ENCODE measurements at regions not wholly inside any gene's neighbourhood (a gene's known extent, or its start where the extent isn't known, plus 50 kb on each side); places are given as distances from the start of the nearest gene placed in this dataset.

- H3F3A ChIP-seq (ENCODE audit: control insufficient read depth, insufficient read depth), result no peaks in the 10 kb centered on the region
- H3K9me3 ChIP-seq (ENCODE audit: control insufficient read depth, insufficient read depth, low read length), result no peaks in the 10 kb centered on the region
- no peaks in the 10 kb centered on the region for H3K9me2 ChIP-seq (replicated peaks; ENCODE audit: control insufficient read depth, low read length)
Measured at GRCh38 chr9:87059772-87060171, 112.5 kb upstream of the GAS1 start.

GRCh38 chr9:87062746-87063145, 115.4 kb upstream of the GAS1 start:
- no peaks in the 10 kb centered on the region for H3K9me2 ChIP-seq (replicated peaks; ENCODE audit: control insufficient read depth, low read length)
- no peaks in the 10 kb centered on the region for H3K4me1 ChIP-seq (ENCODE audit: control insufficient read depth, low read length)
- H3F3A ChIP-seq (ENCODE audit: control insufficient read depth, insufficient read depth), result no peaks in the 10 kb centered on the region
- H3K4me3 ChIP-seq (ENCODE audit: low read length), result no peak overlapping the region
- H4K20me1 ChIP-seq (ENCODE audit: control insufficient read depth, insufficient read depth, low read depth, low read length), result no peaks in the 10 kb centered on the region
- H3K4me2 ChIP-seq (ENCODE audit: low read length), result no peak overlapping the region
- H3K27ac ChIP-seq (ENCODE audit: low read depth, low read length), result no peak overlapping the region
- no peaks in the 10 kb centered on the region for H3K27me3 ChIP-seq (ENCODE audit: control insufficient read depth, low read length)
- TF ChIP-seq EZH2phosphoT487 (IDR thresholded peaks at IDR 0.05; ENCODE audit: borderline replicate concordance, low read length) (no peak), CTCF (IDR thresholded peaks at IDR 0.05; ENCODE audit: low read depth, low read length, poor library complexity, severe bottlenecking) (no peak)
- no peaks in the 10 kb centered on the region for H3K79me2 ChIP-seq (ENCODE audit: control insufficient read depth, low read length)
- H3K36me3 ChIP-seq (ENCODE audit: control insufficient read depth, low read length), result no peaks in the 10 kb centered on the region
- H3K9me3 ChIP-seq (ENCODE audit: control insufficient read depth, insufficient read depth, low read length), result no peaks in the 10 kb centered on the region

More at GRCh38 chr9:87059772-87060171, 112.5 kb upstream of the GAS1 start:
- Histone ChIP-seq H3K79me2 (ENCODE audit: control insufficient read depth, low read length) (no peaks in the 10 kb centered on the region), H3K36me3 (ENCODE audit: control insufficient read depth, low read length) (no peaks in the 10 kb centered on the region), H3K4me2 (ENCODE audit: low read length) (no peak overlapping the region), H3K4me3 (ENCODE audit: low read length) (no peak overlapping the region), H3K27me3 (ENCODE audit: control insufficient read depth, low read length) (no peaks in the 10 kb centered on the region), H3K27ac (ENCODE audit: low read depth, low read length) (no peak overlapping the region), H3K4me1 (ENCODE audit: control insufficient read depth, low read length) (no peaks in the 10 kb centered on the region), H4K20me1 (ENCODE audit: control insufficient read depth, insufficient read depth, low read depth, low read length) (no peaks in the 10 kb centered on the region)
- no peak for TF ChIP-seq CTCF (IDR thresholded peaks at IDR 0.05; ENCODE audit: low read depth, low read length, poor library complexity, severe bottlenecking)
- no peak for TF ChIP-seq EZH2phosphoT487 (IDR thresholded peaks at IDR 0.05; ENCODE audit: borderline replicate concordance, low read length)

GRCh38 chr9:87063246-87063645, 115.9 kb upstream of the GAS1 start:
- Histone ChIP-seq H3K27me3 (ENCODE audit: control insufficient read depth, low read length) (no peaks in the 10 kb centered on the region), H3K4me1 (ENCODE audit: control insufficient read depth, low read length) (no peaks in the 10 kb centered on the region), H3F3A (ENCODE audit: control insufficient read depth, insufficient read depth) (no peaks in the 10 kb centered on the region), H3K36me3 (ENCODE audit: control insufficient read depth, low read length) (no peaks in the 10 kb centered on the region), H3K9me3 (ENCODE audit: control insufficient read depth, insufficient read depth, low read length) (no peaks in the 10 kb centered on the region), H3K4me3 (ENCODE audit: low read length) (no peak overlapping the region), H3K9me2 (replicated peaks; ENCODE audit: control insufficient read depth, low read length) (no peaks in the 10 kb centered on the region), H3K4me2 (ENCODE audit: low read length) (no peak overlapping the region), H3K79me2 (ENCODE audit: control insufficient read depth, low read length) (no peaks in the 10 kb centered on the region), H4K20me1 (ENCODE audit: control insufficient read depth, insufficient read depth, low read depth, low read length) (no peaks in the 10 kb centered on the region), H3K27ac (ENCODE audit: low read depth, low read length) (no peak overlapping the region)
- no peak for TF ChIP-seq EZH2phosphoT487 (IDR thresholded peaks at IDR 0.05; ENCODE audit: borderline replicate concordance, low read length)
- TF ChIP-seq CTCF (IDR thresholded peaks at IDR 0.05; ENCODE audit: low read depth, low read length, poor library complexity, severe bottlenecking), result no peak

- TF ChIP-seq EZH2phosphoT487 (IDR thresholded peaks at IDR 0.05; ENCODE audit: borderline replicate concordance, low read length), result no peak
- TF ChIP-seq CTCF (IDR thresholded peaks at IDR 0.05; ENCODE audit: low read depth, low read length, poor library complexity, severe bottlenecking), result no peak
- Histone ChIP-seq H3F3A (ENCODE audit: control insufficient read depth, insufficient read depth) (no peaks in the 10 kb centered on the region), H3K4me3 (ENCODE audit: low read length) (no peak overlapping the region)
Measured at GRCh38 chr9:87063871-87064270, 116.6 kb upstream of the GAS1 start.

More at GRCh38 chr9:87063871-87064270, 116.6 kb upstream of the GAS1 start:
- no peaks in the 10 kb centered on the region for H3K9me3 ChIP-seq (ENCODE audit: control insufficient read depth, insufficient read depth, low read length)
- no peaks in the 10 kb centered on the region for H3K36me3 ChIP-seq (ENCODE audit: control insufficient read depth, low read length)
- no peak overlapping the region for H3K4me2 ChIP-seq (ENCODE audit: low read length)
- H3K9me2 ChIP-seq (replicated peaks; ENCODE audit: control insufficient read depth, low read length), result no peaks in the 10 kb centered on the region
- no peaks in the 10 kb centered on the region for H3K79me2 ChIP-seq (ENCODE audit: control insufficient read depth, low read length)
- no peak overlapping the region for H3K27ac ChIP-seq (ENCODE audit: low read depth, low read length)
- no peaks in the 10 kb centered on the region for H3K27me3 ChIP-seq (ENCODE audit: control insufficient read depth, low read length)
- no peaks in the 10 kb centered on the region for H3K4me1 ChIP-seq (ENCODE audit: control insufficient read depth, low read length)
- no peaks in the 10 kb centered on the region for H4K20me1 ChIP-seq (ENCODE audit: control insufficient read depth, insufficient read depth, low read depth, low read length)

Measured in DOHH2 (cell line).